Cardiac septum (tissue), 1 donor: ENCODE measurements at regions not wholly inside any gene's neighbourhood (a gene's known extent, or its start where the extent isn't known, plus 50 kb on each side); places are given as distances from the start of the nearest gene placed in this dataset.

Source experiments
- DNase-seq: peaks from one replicate; pipeline ENCODE4 v3.0.0-alpha.2; 2020; ENCODE audit warnings: low spot score
- intact Hi-C: fragments of 100-400 bp; cut with DNase I; formaldehyde crosslinking; loops from one replicate; pipeline ENCODE4 v1.14.0; 2022
- donor health status: DM: no; HTN: no; CAD: no.

DNA sequence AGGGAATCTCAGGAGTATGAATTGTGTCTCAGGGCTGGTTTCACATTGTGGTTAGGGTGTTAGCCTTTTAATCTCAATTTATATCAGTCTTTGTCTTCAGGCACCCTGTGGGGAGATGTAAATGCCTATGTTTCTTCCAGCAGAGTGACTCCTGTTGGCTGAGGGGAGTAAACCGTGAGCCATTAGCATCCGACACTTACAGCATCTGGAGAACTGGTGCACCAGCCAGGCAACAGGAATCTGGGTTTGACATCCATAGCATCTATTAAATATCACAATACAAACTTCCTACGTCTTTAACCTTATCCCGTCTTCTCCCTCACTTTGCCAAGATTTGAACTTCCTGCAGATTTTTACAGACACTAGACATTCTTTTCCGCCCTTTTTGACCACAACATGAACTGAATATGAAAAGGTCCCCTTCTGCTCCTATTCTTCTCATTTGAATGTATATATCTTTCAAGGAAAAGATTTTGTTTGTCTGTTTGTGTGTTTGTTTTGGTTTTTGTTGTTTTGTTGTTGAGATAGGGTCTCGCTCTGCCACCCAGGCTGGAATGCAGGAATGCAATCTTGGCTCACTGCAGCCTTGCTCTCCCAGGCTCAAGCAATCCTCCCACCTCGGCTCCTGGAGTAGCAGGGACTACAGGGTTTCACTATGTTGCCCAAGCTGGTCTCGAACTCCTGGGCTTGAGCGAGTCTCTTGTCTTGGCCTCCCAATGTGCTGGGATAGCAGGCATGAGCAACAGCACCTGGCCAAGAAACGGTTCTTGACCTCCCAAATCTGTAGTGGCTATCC is 626.2 kb downstream of the TLR4 start:
- no peak for DNase-seq
- intact Hi-C loops = loop anchor here (5.0 kb wide), 1 partner anchor 132 kb away; no protein-coding TSS in a partner anchor

DNA sequence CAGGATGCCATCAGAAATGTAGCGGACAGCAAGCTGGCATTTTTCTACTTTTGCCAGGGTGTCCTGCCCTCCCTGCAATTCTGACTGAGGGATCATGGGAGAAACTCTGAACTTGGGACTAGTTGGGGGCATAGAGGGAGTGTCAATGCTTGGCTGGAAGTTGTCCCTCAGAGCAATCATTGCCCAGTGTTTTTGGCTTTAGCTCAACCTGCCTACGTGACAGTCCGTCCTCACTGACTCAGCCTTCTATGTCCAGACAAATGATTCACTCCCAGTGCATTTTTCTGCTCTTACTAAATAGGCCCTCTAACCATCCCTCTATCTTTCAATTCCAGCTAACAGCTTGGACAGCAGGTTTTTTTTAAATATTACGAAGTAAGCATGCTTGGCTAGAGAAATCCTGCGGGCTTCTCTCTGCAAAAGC is 627.4 kb downstream of the TLR4 start:
- intact Hi-C loops = loop anchor here (5.0 kb wide), 1 partner anchor 131 kb away; no protein-coding TSS in a partner anchor
- DNase-seq = peak; percentile 76

DNA sequence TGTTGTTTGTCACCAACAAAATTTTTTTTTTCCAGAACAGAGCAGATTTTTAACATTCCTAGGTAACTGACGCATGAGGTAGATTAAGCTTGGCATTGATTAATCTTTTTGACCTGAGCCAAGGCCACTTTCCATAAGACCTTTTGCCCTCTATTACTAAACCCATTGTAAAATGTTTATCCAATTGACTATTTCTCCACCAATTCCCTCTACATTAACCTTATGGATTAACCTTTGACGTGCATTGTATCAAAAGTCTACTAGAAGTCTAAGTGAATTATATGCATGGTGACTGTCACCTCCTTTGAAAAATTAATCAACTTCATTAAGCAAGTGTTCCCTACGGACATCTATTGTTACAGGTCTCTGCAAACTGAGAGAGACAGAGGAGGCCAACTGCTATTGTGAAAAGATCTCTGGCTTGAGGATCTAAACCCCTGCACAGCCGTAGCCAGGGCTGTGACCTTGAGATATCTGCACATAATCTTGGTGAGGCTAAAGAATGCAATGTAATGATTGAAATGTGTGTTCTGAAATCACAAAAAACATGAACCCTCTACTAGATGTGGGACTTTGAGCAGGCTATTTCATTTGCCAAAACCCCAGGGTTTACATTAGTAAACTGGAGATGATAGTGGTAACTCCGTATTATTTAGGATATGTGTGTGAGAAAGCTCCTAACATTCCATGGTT is 632.2 kb downstream of the TLR4 start:
- intact Hi-C loops = no loop called here
- DNase-seq = no peak

DNA sequence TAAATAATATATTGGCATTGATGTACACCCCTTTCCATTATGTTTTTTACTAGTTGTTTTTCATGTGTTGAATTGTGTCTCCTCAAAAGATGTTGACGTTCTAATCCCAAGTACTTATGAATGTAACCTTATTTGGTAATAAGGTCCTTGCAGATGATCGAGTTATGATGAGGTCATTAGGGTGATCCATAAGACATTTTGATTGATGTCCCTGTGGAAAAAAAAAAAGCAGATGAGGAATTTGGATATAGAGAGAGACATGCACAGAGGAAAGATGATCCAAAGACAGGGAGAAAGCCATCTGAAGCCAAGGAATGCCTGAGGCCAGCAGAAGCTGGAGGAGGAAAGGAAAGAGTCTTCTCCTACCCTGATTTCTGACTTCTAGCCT is 632.7 kb downstream of the TLR4 start:
- DNase-seq = no peak
- intact Hi-C loops = no loop called here

DNA sequence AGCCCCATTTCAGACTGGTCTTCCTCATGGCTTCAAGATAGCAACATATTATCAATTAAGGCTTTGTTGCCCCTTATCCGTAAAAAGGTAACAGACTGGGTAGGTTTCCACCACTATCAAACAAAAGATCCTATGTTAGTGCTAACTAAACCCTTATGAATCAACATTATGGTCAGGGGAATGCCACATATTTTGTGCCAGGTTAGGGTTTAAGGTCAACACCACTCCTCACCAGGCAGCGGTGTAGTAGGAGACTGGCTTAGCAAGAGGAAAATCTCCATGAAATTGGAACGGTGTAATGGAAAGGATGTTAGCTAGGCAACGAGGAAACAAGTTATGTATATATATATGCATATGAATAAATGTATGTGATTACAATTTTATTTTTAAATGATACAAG is 655.8 kb downstream of the TLR4 start:
- no peak for DNase-seq
- intact Hi-C loops = no loop called here

DNA sequence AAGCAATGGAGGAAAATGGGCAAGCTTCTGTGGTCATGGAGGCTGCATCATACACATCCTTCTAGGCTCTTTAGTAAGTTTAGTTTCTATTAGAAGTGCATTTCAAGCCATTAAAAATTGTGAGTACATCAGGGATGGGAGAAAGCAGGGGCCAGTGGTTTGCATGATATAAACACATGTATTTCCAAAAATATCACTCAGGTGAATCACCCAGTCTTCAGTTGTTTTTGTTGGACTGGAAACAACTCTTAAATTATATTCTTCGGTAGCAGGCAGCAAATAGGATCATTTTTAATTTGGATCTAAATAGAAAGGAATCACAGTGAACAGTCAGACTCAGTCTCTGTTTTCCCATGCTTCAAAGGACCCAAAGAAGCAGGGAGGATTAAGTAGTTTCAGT is 657.9 kb downstream of the TLR4 start:
- no peak for DNase-seq
- intact Hi-C loops = no loop called here

DNA sequence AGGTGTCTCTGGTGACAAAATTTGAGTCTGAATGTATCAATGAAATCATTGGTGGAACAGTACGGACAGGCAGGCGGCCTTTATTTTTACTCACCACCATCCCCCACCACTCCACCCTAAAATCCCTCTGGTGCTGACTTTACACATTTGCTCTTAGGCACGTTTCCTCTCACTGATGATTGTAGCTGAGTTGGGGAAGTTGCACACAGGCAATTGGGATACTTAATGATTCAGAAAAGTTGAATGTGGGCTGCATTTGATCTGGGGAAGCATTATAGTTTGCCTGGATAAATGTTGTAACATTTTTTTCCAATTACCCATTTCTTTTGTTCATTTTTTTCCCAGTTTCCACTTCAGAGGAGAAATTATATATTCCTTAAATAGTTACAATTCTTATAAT is 658.4 kb downstream of the TLR4 start:
- intact Hi-C loops = no loop called here
- DNase-seq = no peak

DNA sequence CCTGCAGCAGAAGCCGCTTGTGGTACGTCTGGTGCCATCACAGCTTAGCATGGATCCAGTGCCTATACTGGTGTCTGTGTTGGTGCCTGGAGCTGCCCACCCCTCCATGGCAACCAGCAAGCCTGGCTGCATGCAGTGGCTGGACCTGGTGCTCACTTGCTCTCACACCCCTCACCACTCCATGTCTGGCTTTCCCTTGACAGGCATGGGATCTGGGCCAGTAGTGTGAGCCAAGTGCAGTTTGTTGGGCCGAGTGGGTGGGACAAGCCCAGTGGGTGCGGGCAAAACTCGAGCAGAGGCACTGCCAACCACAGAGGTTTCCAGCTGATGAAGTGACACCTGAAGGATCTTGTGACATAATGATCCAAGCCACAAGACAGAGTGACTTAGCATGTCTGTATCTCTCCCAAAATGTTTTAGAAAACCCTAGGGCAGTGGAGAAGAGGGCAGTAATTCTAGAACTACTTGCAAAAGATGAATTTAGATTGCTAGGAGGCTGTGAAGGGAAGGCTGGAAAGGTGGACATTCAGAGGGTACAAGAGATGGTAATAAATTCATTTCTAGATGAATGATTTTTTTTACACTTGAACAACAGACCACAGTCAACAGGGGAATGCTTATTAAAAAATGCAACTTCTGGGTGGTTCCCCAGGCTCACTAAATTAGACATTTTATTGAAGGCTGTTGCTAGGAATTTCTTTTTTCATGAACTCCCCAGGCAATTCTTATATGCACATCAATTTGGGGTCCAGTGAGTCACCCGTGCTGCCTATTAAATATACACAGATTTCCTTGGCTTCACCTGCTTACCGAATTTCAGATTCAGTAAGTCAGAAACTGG is 660.3 kb downstream of the TLR4 start:
- intact Hi-C loops = no loop called here
- DNase-seq = no peak

DNA sequence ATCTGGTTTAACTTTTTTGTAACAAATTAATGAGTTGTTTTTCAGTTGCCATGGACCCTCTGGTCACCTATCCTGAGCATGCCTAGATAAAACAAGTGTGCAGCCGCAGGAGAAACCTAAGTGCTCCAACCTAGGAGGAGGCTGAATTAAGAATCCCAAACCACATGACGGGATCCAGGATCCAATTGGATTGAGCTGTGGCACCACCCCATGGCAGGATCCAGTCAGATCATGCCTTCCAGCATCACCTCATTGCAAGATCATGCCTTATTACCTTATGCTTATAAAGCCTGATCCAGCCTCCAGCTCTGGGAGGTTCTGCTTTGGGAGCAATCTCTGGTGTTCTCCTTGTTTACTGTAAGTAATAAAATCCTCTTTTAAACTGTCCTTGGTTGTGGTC is 662.0 kb downstream of the TLR4 start:
- no peak for DNase-seq

DNA sequence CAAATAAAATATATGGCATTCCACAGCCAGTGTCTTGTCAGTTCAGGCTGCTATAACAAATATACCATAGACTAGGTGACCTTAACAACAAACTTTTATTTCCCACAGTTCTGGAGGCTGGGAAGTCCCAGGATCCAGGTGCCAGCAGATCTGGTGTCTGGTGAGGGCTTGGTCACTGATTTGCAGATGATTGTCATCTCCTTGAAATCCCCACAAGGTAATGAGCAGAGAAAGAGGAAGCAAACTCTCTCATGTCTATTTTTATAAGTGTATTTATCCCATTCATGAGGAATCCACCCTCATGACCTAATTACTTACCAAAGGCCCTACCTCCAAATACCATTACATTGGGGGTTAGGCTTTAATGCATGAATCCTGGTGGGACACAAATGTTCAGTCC is 663.2 kb downstream of the TLR4 start:
- intact Hi-C loops = no loop called here

More for the DNA sequence above, 662.0 kb downstream of the TLR4 start:
- intact Hi-C loops = no loop called here

DNA sequence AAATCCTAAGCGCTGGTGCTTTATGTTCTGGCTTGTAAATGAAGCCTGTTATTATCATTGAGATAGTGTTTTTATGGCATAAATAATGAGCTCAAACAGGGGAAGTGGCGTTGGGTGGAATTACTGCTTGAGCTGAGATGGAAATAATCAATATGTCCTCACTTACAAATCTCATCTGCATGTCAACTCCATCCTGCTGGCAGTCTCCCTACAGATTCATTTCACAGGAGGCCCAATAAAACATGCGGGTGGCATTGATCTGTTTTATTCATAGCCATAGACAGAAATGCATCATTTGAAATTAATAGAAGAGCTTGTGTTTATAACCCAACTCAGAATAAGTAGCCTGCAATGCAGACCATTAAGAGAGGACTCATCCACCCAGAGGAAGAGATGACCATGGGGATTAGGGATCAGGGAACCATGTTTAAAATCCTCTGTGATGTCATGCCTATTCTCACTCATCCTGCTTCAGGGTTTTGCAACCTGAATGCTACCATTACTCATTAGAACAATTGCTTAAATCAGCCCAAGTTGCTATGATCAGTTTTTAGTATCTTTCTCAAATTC is 680.4 kb downstream of the TLR4 start:
- no peak for DNase-seq
- intact Hi-C loops = no loop called here

More for the DNA sequence above, 663.2 kb downstream of the TLR4 start:
- no peak for DNase-seq

DNA sequence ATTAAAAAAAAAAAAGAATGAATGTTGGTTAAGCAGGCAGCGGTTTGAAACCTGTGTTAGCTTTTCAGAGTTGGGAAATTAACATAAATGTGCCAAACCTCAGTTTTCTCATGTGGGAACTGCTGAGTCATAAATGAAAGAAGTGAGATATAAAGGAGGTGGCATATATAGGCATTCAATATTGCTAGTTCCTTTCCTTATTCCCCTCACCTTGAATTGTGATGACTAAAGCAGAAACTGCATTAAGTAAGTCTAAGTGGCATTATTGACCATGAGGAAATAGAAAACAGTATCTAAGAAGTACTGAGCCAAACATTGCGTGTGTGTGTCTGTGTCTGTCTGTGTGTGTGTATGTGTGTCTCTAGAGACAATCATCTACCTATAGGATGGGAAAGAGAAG is 691.2 kb downstream of the TLR4 start:
- DNase-seq = no peak
- intact Hi-C loops = no loop called here

DNA sequence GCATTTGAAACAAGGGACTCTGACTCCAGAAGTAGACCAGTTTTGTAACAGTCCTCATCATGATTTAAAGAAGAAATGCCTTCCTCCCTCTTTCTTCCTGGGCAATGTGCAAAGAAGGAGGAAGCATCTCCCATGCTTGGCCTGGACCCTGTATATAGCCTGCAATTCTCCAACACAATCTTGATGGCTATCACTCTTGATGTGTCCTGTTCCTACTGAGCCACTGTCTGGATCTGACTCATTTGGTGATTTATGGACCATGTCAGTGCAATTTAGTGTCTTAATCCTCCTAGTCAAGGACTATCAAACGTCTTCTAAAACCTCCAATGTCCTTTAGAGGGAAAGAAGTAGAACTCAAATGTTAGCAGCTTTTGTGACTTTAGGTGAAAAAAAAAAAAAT is 697.3 kb downstream of the TLR4 start:
- no peak for DNase-seq
- intact Hi-C loops = no loop called here

DNA sequence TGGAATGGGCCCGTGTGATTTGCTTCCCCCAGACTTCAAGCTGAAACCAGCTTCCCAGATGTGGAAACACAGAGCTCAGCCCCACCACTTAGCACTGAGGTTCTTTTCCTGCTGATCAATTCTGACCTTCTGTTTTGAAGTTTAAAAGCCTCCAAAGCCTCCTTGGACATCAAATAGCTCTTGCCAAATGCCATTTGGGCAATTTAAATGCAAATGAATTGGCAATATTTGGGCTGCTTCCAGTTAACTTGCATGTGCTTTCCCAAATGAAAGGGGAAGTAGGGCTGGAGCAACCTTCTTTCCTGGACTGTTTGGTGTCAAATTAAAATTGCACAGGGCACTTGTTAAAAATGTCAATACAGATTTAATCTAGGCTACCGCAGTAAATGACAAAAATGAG is 710.5 kb downstream of the TLR4 start:
- no peak for DNase-seq
- intact Hi-C loops = no loop called here

DNA sequence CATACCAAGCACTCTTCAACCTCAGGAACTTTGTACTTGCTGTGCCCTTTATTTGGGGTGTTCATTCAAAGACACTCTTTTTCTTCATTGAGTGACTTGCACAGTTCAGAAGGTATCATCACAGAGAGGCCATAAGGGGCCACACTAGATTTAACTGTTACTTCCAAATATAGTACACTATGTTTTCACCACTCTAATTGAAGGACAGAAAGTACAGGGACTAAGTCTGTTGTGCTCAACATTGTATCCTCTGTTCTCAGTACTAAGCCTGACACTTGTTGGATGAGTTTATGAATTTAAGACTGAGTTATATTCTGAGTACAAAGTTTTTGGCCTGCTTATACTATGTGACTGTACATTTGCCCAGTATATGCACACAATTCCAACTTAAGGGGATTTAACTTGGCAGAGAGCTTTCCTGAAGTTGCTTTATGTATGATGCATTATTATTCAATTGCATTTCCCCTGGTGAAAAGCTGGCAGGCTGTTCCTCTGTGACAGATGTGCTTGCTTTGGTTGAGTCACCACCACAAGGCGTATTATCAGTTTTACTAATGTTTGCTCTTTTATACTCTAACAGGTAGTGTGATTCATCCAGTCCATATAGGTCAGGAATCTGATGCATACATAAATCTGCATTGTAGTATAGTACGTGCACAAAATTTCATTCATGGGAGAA is 714.8 kb downstream of the TLR4 start:
- intact Hi-C loops = no loop called here
- DNase-seq = no peak

DNA sequence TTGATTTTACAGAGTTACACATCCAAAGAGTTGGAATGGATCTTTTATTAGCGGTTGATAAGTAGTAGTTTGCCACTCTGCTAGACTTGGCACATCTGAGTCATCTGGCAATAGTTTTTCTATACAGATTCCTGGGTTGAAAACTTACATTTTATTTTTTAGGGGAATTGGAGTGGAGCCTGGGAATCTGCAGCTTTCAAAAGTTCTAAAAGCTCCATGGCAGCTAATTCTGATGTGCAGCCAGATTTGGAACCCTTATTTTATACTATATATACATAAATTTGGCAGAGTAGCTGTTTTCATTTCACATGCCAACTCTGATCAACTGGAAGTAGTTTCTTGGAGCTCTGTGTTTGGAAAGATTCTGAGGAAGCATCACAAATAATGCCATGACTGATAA is 715.5 kb downstream of the TLR4 start:
- intact Hi-C loops = no loop called here
- DNase-seq = no peak

DNA sequence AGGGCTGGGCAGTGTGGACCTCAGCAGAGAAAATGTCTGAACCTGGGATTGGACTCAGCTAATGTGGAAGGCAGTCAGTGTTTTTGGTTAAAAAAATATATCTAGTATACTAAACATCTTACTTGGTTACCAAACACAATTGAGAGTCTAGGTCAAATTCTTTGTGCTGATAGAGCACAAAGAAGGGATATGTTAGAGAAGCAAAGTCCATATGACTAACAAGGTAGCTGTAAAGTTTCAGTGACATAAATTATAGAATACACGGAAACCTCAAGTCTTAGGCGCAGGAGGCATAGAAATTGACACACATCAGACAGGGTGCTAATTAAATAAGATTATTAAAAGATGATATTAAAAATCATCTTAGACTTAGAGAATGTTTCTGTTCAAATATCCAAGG is 718.3 kb downstream of the TLR4 start:
- DNase-seq = no peak
- intact Hi-C loops = no loop called here

DNA sequence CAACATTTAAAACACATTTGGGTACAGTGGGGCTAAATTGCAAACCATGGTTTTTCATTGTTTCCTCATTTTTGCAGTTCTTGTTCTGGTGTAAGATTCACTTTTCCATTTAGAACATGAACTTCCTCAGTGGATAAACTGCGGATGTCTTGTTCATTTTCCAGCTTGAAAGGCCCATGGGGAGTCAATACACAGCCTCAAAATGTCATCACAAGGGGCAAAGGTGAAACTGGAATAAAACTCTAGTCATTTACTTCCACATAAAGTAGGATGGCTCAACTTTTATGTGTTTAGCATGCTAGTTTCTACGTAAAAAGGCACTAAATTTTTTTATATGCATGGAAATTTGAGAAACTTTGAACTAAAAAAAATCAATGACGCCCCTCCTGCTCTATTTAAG is 718.8 kb downstream of the TLR4 start:
- DNase-seq = no peak
- intact Hi-C loops = no loop called here

DNA sequence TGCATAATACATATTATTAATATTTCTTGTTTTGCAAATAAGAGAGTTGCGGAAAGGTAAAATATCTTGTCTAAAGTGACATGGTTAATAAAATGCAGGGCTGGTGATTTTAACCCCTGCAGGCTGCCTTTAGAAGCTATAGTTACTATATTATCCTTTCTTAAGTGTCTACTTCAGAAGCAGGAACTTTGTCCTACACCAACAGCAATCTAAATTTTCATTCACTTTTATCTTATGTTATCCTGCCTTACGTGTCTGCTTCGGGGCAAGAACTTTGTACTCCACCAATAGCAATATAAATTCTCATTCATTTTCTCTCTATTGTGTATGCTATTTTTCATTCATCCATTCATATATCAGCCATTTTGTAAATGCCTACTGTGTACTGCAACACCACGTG is 719.5 kb downstream of the TLR4 start:
- DNase-seq = no peak
- intact Hi-C loops = no loop called here

DNA sequence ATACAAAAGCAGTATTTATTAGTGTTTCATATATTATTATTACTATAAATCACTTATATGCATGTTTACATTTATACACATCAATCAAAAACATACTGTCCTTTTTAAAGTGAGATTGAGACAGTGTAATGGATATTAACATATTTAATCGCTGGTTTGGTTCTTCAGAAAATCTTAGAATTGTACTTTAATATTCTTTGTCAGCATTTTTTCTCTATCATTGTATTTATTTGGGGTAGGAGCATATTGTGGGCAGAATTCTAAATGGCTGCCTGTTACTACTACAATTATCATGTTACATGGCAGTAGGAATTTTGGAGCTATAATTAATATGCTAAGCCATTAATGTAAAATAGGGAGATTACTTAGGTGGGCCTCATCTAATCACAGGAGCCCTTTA is 722.6 kb downstream of the TLR4 start:
- intact Hi-C loops = no loop called here
- DNase-seq = no peak
